Head of caudate nucleus (tissue), 42 donors: ENCODE measurements at regions not wholly inside any gene's neighbourhood (a gene's known extent, or its start where the extent isn't known, plus 50 kb on each side); places are given as distances from the start of the nearest gene placed in this dataset.
A peak's percentile ranks its signal among the peaks of the same experiment; 100 is the strongest.
"Not testable (repeated sequence)": the region's sequence is repeated elsewhere in the genome, so short reads cannot be mapped to it uniquely, and the experiment has no call there.

Experiments
- DNase-seq, 42 donors: peaks; one replicate each; pipeline versions ENCODE4 v3.0.0 to v3.0.0-alpha.2; 2020 to 2021; ENCODE audit warnings: mixed read lengths in 7 of 42
- intact Hi-C: fragments of 100-400 bp; cut with DNase I; formaldehyde crosslinking; loops from one replicate; pipeline ENCODE4 v1.15.0; 2022

DNA sequence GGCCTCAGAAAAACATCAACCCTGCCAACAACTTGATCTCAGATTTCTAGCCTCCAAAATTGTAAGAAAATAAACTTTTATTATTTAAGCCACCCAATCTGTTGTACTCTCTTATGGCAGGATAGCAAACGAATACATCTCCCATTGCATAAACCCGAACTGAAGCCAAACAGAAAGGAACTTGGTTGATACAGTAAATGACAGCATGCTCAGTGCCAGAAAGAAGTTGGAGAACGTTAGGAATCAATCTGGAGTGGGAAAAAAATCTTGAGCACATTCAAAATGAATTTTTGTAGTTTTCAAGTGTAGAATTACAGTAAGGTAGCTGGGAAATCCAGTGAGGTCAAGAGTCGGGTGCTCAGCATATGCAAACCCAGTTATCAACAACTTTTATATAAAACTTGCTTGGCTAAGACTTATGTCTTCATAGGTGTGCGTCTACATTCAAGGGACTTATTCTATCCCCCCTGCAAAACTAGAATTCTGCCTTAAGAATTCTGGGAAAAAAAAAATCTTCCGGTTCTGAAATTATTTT lies 157.5 kb upstream of the ANKRD50 start:
- intact Hi-C loops = no loop called here
- DNase-seq = no peak

DNA sequence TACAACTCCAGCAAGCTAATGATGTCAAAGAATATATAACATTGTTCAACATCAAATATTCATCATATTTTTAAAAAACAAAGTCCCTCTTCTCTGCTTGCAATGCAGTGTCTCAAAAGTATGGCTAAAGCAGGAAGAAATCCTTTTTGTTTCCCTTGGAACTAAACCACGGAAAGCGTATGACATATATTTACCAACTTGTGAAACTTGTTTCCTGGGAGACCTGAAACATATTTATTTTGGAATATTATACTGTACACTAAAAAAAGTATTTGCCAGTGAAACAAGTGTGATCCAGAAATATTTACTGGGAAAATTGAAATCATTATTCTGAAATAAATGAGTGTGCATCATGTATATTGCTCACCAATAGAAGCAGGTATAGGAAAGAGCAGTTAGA lies 156.0 kb upstream of the ANKRD50 start:
- DNase-seq = no peak
- intact Hi-C loops = no loop called here

DNA sequence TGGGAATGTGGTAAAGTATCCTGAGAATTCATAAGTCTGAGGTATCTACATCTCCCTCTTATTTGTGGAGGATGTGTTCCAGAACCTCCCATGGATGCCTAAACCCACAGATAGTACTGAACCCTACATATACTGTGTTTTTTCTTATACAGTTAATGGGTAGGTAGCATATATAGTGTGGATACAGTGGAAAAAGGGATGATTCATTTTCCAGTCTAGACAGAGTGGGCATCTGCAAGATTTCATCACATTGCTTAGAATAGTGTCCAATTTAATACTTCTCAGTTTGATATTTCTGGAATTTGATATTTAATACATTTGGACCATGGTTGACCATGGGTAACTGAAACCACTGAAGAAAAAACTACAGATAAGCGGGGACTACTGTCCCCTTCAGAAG lies 155.0 kb upstream of the ANKRD50 start:
- intact Hi-C loops = no loop called here
- DNase-seq = no peak

DNA sequence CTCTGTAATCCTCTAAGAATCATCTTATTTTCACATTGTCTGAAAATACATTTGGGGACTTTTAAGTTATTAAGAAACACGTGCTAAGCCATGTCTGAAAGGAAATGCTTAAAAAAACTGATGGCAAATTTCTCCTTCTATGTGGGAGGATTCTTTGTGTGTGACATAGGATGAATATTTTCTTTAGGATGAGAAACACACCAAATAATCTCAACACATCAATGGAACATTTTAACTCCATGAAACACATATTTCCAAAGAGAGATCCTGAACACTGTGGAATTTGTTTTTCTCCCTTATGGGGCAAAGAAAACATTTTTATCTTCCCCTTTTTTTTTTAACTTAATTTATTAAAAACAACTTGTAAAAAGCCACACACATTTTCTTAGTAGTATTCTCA lies 153.8 kb upstream of the ANKRD50 start:
- no peak for DNase-seq
- intact Hi-C loops = no loop called here

DNA sequence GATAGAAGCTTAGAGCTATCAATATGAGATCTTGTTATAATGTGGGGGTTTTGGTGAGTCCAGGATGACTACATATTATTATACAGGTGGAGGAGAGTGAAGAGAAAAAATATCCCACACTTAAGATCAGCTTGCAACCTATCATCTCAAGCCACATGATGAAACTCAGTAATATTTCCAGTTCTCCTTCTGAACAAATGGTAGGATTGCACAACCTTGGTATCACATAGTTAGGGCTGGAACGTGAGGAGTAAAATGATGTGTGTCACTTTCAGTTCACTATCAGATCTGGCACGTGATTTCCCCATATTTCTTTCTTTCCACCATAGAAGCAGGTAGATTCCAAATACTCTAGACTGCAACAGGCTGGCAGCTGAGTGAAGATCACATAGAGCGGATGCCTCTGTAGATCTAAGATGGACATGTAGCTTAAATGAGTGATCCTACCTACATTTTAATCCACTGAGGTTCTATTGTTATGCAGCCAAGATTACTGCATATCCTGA lies 150.6 kb upstream of the ANKRD50 start:
- no peak for DNase-seq
- intact Hi-C loops = no loop called here

DNA sequence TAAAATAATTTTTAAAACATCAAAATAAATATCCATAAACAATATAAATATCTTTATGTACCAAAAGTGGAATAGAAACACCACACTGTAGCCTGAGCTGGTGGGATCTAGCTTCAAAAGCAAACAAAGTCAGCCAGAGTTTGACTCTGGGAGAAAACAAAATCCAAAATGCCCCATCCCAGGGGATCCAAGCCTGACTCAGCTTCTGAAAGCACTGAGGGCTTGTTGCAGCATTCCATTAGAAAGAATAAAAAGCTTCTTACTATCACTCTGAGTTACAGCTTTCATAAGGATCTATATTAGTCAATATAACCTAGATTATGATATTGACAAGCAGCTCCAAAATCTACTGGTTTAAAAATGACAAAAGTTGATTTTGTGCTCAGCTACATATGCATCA lies 149.7 kb upstream of the ANKRD50 start:
- intact Hi-C loops = no loop called here
- DNase-seq = no peak

DNA sequence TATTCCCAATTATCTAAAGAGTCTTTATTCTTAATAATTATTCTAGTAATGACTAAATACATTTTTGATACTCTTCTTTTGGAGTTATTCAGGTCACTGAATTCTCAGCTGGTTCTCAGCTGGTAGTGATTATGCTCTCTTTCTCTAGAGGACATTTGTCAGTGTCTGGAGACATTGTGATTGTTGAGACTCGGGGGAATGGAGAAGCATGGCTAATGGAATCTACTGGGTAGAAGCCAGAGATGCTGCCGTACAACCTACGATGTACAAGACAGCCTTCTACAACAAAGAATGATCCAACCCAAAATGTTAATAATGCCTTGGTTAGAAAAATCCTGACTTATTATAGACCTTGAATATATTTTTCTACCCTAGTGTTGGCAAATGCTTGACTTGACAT lies 149.2 kb upstream of the ANKRD50 start:
- intact Hi-C loops = no loop called here

DNA sequence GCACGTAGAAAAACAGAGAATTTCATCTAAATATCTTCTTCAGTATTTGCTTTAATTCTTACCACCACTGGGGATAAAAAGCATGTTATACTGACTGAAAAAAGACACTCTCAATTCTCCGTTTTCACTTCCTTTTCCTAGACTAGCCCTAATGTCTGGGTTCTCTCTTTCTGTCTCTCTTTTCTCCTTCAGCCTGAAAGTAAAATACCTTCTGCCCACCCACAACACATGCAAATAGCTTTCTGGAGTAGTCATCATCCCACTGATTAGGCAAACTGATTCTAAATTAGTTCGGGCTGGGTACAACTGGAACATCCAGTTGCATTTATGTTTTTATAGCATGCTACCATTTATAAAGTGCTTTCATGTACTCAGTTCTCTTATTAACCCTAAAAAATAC lies 142.4 kb upstream of the ANKRD50 start:
- intact Hi-C loops = no loop called here
- no peak for DNase-seq

More for the DNA sequence above, 149.2 kb upstream of the ANKRD50 start:
- DNase-seq = no peak

DNA sequence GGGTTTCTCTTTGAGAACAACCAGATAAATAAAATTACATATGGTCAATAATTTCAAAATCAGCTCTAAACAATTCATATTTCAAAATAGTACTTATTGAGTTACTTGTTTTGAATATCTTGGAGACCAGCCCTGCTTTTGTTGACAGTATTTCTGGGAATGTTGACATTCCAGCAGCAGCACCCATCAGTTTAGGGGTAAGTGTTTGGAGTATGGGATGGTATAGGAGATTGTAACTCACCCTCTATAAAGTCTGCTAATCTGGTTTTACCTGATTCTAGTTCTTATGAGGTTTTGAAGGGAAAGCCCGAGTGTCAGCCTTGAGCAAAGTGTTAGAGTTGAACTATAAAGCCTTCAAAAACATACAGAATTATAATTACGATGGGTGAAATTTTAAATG lies 139.2 kb upstream of the ANKRD50 start:
- no peak for DNase-seq
- intact Hi-C loops = no loop called here

DNA sequence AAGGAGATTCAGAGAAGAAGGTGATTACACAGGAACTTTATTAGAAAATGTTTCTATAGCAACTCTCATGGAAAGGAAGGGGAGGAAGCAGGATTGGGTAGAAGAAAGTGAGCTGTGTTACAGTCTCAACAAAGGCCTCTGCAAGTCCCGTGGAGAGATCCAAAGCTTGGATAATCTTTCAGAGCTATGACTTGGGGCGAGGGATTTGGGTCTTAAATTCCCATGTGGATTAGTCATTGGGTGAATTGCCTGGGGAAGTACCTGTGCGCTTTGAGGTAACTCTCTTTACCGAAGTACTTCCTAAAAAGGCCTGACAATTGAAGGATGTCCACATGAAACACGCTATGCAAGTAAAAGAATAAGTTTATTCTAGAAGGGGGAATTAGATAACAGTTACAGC lies 133.8 kb upstream of the ANKRD50 start:
- no peak for DNase-seq
- intact Hi-C loops = no loop called here

DNA sequence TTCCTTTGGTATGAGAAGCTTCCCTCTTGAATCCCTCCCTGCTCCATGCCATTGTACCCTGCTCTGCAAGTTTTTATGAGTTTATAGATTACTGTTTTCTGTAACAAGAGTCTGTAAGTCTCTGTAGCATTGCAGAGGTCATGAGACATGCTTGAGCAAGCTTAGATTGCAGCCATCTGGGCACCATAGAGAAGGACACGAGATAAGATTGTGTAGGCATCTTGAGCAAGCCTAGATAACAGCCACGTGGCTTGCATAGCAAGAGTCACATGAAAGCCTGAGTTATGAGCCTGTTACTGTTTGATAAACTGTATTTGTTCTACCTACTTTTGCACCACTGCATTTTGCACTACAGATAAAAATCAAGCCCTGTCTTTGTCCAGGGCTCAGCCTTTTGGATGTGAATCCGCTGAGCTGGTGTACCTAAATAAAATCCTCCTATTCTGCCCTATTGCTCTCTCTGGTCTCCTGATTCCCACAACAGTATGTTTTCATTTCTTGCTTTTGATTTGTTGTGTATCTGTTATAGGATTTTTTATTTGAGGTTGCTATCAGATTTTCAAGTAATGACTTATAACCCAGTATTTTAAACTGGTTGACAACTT lies 127.4 kb upstream of the ANKRD50 start:
- intact Hi-C loops = no loop called here
- no peak for DNase-seq

DNA sequence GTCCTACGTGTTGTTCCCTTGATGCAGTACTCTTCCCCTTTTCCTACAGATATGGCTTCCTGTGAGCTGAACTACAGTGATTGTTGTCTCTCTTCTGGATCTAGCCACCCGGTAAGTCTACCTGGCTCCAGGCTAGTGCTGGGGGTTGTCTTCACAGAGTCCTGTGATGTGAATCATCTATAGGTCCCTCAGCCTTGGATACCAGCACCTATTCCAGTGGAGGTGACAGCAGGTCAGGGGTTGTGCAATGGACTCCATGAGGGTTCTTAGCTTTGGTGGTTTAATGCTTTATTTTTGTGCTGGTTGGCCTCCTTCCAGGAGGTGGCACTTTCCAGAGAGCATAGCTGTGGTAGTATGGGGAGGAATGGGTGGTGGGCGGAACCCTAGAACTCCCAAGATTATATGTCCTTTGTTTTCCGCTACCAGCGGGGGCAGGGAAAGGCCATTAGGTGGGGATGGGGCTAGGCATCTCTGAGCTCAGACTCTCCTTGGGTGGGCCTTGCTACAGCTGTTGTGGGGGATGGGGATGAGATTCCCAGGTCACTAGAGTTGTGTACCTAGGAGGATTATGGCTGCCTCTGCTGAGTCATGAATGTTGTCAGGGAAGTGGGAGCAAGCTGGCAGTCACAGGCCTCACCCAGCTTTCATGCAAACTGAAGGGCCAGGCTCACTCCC lies 121.4 kb upstream of the ANKRD50 start:
- intact Hi-C loops = no loop called here
- no peak for DNase-seq

DNA sequence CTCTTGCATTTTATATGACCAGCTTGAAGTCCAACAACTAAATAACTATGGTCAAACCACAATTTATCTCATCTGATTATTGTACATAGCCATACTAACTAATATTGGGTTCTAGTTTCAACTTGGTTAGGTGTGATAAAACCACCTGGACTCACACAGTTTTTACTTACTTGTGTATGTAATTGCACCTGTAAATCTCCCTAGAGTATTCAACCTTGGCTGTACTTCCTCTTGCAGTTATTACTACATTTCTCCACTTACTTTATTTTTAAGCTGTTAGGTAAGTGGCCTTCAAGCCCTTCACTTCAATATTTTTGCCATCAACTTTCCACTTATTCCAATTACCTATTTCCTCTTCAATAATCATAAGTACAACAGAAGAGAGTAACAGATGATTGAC lies 115.8 kb upstream of the ANKRD50 start:
- intact Hi-C loops = no loop called here
- no peak for DNase-seq

DNA sequence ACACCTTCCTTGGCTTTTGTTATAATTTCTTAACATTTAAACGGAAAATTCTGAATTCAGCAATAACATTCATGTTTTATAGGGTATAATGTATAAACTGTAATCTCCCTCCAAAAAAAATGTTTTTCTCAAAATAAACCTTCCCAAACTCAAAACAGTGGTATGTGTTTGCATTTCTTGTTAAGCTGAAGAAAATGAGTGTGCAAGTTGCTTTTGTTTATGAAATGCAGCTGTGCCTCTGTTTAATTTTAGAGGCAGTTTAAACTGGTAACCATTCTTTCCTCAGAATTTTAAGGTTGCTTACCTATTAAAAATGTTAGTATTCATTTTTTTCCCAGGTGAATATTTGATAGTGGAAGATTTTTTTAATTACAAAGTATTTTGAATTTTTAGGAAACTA lies 105.0 kb upstream of the ANKRD50 start:
- intact Hi-C loops = no loop called here
- DNase-seq = no peak

DNA sequence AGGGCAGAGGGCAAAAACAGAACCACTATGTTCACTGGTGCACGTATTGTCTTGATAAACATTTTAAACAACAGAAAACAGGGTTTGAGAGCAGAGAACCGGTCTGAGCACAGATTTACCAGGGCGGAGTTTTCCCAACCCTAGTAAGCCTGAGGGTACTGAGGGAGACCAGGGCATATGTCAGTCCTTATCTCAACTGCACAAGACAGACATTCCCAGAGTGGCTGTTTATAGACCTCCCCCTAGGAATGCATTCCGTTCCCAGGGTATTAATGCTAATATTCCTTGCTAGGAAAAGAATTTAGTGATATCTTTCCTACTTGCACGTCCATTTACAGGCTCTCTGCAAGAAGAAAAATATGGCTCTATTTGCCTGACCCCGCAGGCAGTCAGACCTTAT lies 99.7 kb upstream of the ANKRD50 start:
- DNase-seq, intact Hi-C loops: not testable (repeated sequence)

DNA sequence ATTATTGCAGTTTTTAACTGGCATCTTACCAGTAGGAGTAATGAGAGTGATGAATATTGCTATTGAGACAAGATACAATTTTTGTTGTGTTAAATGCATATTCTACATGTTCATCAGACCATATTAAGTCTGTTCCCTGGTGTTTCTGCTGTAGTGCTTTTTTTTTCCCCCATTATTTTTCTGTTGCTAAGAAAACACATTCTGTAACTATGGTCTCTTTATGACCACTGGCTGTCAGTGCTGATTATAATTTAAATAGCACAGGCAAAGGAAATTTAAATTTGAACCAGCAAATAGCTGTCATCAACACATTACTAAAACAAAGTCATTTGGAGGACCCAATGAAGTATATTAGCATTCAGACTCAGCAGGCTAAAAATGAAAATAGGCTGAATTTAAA lies 98.3 kb upstream of the ANKRD50 start:
- DNase-seq = no peak
- intact Hi-C loops = no loop called here

DNA sequence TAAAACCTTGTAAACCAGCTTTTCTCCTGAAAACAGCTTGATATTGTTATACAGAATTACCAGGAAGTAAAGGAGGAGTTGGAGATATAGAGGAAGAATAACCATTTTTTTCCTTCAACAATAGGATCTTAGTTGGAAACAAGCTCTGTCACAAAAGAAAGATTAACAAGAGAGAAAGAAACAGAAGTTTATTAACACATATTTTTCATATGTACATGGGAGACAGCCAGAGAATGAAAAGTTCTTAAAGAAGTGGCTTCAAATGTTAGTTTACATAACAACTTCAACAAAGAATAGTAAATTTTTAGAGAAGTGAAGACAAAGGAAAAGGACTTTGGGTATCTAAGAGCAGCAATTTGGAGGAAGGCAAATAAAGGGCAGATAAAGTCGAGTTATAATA lies 94.9 kb upstream of the ANKRD50 start:
- intact Hi-C loops = no loop called here
- DNase-seq = no peak

DNA sequence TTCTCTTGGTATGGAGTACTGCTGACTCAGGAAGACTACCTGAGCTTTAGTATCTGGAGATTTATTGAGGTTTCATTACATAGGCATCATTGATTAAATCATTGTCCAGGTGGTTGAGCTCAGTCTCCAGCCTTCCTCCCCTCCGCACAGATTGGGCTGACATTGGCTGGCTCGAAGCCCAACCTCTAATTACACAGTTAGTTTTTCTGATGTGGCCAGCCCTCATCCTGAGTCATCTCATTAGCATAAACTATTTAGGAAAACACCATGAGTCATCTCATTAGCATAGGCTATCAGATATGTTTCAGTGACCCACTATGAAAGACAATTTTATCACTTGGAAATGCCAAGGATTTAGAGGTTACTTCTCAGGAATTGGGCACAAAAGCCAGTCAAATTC lies 93.9 kb upstream of the ANKRD50 start:
- intact Hi-C loops = no loop called here
- peak in 7 of 42 donors; percentile 2 to 43 (median 15) for DNase-seq

DNA sequence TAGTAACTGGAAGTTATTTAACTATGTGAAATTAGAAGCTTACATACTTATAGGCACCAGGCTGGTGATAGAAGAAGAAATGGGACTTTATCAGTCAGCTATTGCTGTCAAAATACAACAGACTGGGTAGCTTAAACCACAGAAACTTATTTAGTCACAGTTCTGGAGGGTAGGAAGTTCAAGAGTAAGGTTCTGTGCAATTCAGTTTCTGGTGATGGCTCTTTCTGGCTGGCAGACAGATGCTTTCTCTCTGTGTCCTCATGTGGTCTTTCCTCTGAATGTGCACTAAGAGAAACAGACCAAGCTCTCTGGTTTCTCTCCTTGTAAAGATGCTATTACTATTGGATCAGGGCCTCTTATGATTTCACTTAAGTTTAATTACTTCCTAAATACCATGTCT lies 92.1 kb upstream of the ANKRD50 start:
- intact Hi-C loops = no loop called here
- DNase-seq = no peak

DNA sequence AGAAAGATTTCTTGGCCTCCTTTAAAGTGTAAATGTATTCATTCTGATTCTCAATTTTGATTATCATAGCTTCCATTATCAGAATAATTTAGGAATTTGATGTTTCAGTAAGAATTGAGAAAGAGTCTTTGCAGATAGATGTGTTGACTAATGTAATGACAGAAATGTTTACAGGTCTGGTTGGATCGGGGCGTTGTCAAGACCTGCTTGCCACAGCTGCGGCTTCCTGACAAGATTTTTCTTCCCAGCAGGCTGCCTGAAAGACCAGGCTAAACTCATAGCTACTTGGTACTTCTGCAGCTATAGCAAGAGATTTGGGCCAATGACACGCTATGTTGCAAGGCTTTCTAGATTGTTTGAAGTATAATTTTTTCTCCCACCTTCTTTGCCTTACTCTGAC lies 91.5 kb upstream of the ANKRD50 start:
- intact Hi-C loops = no loop called here
- no peak for DNase-seq

DNA sequence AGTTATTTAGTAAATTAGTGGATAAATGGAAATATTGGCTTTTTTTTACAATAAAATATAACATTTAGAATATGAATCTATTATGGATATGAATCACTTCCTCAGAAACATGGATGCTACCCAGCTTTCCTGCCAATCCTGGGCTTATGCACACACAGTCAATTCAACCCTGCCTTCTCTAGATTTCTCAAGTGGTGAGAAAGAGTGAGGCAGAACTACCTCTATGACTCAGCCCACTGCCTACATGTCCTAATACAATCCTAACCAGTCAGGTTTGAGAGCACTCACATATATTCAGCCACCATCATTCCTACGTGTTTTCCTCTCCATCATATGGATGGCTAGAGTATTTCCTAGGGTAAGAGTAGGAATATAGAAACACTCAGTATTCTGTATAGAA lies 91.1 kb upstream of the ANKRD50 start:
- intact Hi-C loops = no loop called here
- DNase-seq = no peak
